ENCODE measurements at regions not wholly inside any gene's neighbourhood (a gene's known extent, or its start where the extent isn't known, plus 50 kb on each side); places are given as distances from the start of the nearest gene placed in this dataset.

- TF ChIP-seq ZNF462 (CRISPR knock-in tag; IDR thresholded peaks at IDR 0.05) (no peak), NANOG (IDR thresholded peaks at IDR 0.05; ENCODE audit: borderline replicate concordance) (no peak)
These were observed 100.5 kb upstream of the ELAC2 start (continued) for GRCh38 chr17:13118311-13118710.

GRCh38 chr17:13117616-13118015 lies 99.8 kb upstream of the ELAC2 start:
- Mint-ChIP-seq H3K36me3 (ENCODE audit: low read depth) (no peaks in the 10 kb centered on the region), H3K9me3 (no peaks in the 10 kb centered on the region; the same call in 2 of the 3 replicates), H3K4me3 (no peak overlapping the region), H3K4me1 (no peaks in the 10 kb centered on the region; the same call in 2 of the 3 replicates), H3K27me3 (ENCODE audit: insufficient read depth, low read depth, poor library complexity) (peaks cover 5% of the 10 kb centered on the region), H3K27ac (no peak overlapping the region)
- Histone ChIP-seq H3K4me3 (no peak overlapping the region), H3F3A (replicated peaks; ENCODE audit: low read depth) (no peaks in the 10 kb centered on the region), H3K79me2 (replicated peaks; ENCODE audit: insufficient read depth) (no peaks in the 10 kb centered on the region), H3K9me2 (ENCODE audit: insufficient read depth) (peaks cover 3% of the 10 kb centered on the region; the same call in 1 of the 2 replicates), H4K20me1 (replicated peaks; ENCODE audit: insufficient read depth) (no peaks in the 10 kb centered on the region), H3K27ac (ENCODE audit: low read depth) (no peak overlapping the region), H3K4me1 (ENCODE audit: insufficient read depth) (no peaks in the 10 kb centered on the region), H3K27me3 (ENCODE audit: insufficient read depth) (no peaks in the 10 kb centered on the region), H3K4me2 (no peak overlapping the region), H2AFZ (no peak overlapping the region), H3K36me3 (ENCODE audit: insufficient read depth) (no peaks in the 10 kb centered on the region)
- DNase-seq (ENCODE audit: low spot score) (no peak), ATAC-seq (no peak)
- no peak for TF ChIP-seq ETS1 (IDR thresholded peaks at IDR 0.05)
- no peak for TF ChIP-seq EZH2phosphoT487 (IDR thresholded peaks at IDR 0.05; ENCODE audit: unreplicated experiment)
- TF ChIP-seq ZNF114 (CRISPR knock-in tag; IDR thresholded peaks at IDR 0.05): no peak
